ENCODE measurements at regions not wholly inside any gene's neighbourhood (a gene's known extent, or its start where the extent isn't known, plus 50 kb on each side); places are given as distances from the start of the nearest gene placed in this dataset.

DNA sequence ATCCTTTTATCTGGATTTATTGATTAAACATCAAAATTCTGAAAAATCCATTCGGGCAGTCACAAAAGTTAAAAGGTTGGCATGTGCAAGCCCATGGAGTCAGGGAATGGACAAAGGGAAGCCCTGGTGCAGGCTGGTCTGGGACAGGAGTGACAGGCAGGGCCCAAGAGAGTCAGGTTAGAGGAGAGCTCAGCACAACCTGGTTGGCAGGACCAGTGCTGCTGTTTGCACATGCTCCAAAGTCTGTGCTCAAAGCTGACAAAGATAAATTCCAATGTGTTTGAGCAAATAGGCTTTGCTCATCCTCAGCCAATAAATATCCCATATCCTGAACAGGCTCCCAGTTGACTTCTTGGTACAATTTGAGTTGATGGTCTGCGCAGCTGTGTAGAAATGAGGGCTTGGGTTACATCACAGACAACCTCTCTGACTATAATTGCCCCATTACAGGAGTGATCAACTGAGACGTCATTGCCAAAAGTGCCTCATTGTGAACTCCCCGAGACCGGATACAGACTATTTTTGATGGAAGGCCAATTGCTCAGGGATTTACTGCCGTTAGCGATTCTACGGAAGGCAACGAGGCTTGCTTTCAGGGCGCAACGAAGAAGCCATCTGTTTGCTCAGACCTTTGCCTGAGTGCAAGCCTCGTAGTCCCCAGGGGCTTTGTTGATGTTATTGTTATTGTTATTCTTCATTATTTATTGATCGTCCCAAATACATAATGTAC is 1008.1 kb upstream of the TENM3 start:
- TF ChIP-seq POLR2A (IDR thresholded peaks at IDR 0.05) = no peak
- TF ChIP-seq, protein P1, sequence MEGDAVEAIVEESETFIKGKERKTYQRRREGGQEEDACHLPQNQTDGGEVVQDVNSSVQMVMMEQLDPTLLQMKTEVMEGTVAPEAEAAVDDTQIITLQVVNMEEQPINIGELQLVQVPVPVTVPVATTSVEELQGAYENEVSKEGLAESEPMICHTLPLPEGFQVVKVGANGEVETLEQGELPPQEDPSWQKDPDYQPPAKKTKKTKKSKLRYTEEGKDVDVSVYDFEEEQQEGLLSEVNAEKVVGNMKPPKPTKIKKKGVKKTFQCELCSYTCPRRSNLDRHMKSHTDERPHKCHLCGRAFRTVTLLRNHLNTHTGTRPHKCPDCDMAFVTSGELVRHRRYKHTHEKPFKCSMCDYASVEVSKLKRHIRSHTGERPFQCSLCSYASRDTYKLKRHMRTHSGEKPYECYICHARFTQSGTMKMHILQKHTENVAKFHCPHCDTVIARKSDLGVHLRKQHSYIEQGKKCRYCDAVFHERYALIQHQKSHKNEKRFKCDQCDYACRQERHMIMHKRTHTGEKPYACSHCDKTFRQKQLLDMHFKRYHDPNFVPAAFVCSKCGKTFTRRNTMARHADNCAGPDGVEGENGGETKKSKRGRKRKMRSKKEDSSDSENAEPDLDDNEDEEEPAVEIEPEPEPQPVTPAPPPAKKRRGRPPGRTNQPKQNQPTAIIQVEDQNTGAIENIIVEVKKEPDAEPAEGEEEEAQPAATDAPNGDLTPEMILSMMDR (IDR thresholded peaks at IDR 0.05 in 4 of 5, conservative IDR thresholded peaks at IDR 0.05 in 1 of 5) = no peak
- ATAC-seq (no peak), DNase-seq (no peak)
- no peak overlapping the region for H3K27ac ChIP-seq
- no peak overlapping the region for H3K4me3 ChIP-seq
- intact Hi-C loops (cut with DNase I; ENCODE audit: low total_unique reads) = no loop called here
- no peaks in the 10 kb centered on the region for H3K27me3 ChIP-seq
- in situ Hi-C loops (cut with MboI; ENCODE audit: low sequenced_read_pairs in 4 of 4) = no loop called here
- H3K9me3 ChIP-seq = no peaks in the 10 kb centered on the region
- H3K36me3 ChIP-seq = no peaks in the 10 kb centered on the region
- H3K4me1 ChIP-seq = no peaks in the 10 kb centered on the region

DNA sequence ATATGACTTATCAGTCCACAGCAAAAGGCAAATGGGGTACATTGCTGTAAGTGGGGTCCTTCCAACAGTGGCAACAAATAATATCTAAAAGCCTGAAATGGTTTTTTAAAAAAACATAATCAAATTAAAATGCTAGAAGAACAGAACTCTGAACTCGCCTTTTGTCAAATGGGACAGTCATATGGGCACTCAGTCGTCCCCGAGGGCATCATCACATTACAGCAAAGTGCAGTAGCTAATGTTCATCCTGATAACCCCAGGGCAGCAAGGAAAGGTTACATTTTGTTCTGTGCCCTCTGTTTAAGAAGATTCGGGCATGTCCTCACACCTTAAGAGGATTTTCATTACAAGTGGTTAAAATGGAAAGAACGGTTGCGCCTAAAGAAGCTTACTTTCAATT is 997.9 kb upstream of the TENM3 start:
- intact Hi-C loops (cut with DNase I; ENCODE audit: low total_unique reads) (no loop called here), in situ Hi-C loops (cut with MboI; ENCODE audit: low sequenced_read_pairs in 4 of 4) (no loop called here)
- TF ChIP-seq, protein P1 (IDR thresholded peaks at IDR 0.05 in 4 of 5, conservative IDR thresholded peaks at IDR 0.05 in 1 of 5) = no peak
- TF ChIP-seq POLR2A (IDR thresholded peaks at IDR 0.05) = no peak
- no peaks in the 10 kb centered on the region for H3K36me3 ChIP-seq
- DNase-seq = no peak
- H3K4me3 ChIP-seq = no peak overlapping the region
- no peaks in the 10 kb centered on the region for H3K9me3 ChIP-seq
- H3K27me3 ChIP-seq = no peaks in the 10 kb centered on the region
- no peaks in the 10 kb centered on the region for H3K4me1 ChIP-seq
- no peak for ATAC-seq
- no peak overlapping the region for H3K27ac ChIP-seq

DNA sequence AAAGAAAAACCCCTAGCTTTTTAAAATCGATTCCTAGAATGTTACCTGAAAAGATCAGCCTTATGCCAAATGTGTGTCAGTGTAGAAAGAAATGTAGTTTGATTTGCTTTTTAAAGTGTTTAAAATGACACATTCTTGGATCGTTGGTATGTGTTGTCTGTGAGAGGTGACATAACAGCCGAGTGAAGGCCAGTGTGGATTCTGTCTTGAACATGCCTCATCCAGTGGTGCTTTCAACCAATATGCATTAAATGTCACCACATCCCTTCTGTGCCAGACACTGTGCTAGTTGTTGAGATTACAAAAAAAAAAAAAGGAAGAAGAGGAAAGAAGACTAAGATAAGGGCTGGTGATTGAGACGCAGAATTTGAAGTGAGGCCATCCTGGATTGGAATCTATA is 994.2 kb upstream of the TENM3 start:
- H3K9me3 ChIP-seq = no peaks in the 10 kb centered on the region
- TF ChIP-seq, protein P1 (IDR thresholded peaks at IDR 0.05 in 4 of 5, conservative IDR thresholded peaks at IDR 0.05 in 1 of 5) = no peak
- no peak for TF ChIP-seq POLR2A (IDR thresholded peaks at IDR 0.05)
- H3K27me3 ChIP-seq = no peaks in the 10 kb centered on the region
- H3K36me3 ChIP-seq = no peaks in the 10 kb centered on the region
- DNase-seq (no peak), ATAC-seq (no peak)
- no peaks in the 10 kb centered on the region for H3K4me1 ChIP-seq
- in situ Hi-C loops (cut with MboI; ENCODE audit: low sequenced_read_pairs in 4 of 4) = no loop called here
- intact Hi-C loops (cut with DNase I; ENCODE audit: low total_unique reads) = no loop called here
- no peak overlapping the region for H3K4me3 ChIP-seq
- H3K27ac ChIP-seq = no peak overlapping the region

DNA sequence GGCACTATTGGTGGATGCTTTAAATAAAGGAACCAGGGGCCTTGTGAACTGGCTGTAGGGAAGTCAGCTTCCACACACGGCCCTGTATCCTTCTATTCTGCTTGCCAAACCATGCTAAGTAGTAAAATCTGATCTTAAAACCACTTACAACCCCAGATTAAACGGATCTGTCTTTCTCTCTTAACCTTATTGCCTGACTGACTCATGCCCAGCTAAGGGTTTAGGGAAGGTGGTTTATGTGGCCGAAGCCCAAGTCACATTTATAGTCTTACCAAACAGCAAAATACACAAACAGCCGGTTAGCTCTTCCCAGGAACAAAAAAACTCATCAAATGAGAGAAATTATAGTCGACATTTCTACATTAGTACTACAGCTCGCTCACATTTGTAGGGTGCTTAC is 988.4 kb upstream of the TENM3 start:
- H3K36me3 ChIP-seq = no peaks in the 10 kb centered on the region
- no peak for DNase-seq
- TF ChIP-seq POLR2A (IDR thresholded peaks at IDR 0.05) = no peak
- TF ChIP-seq, protein P1 (IDR thresholded peaks at IDR 0.05 in 4 of 5, conservative IDR thresholded peaks at IDR 0.05 in 1 of 5) = no peak
- no peak overlapping the region for H3K27ac ChIP-seq
- intact Hi-C loops (cut with DNase I; ENCODE audit: low total_unique reads) (no loop called here), in situ Hi-C loops (cut with MboI; ENCODE audit: low sequenced_read_pairs in 4 of 4) (no loop called here)
- no peak for ATAC-seq
- no peaks in the 10 kb centered on the region for H3K9me3 ChIP-seq
- no peaks in the 10 kb centered on the region for H3K27me3 ChIP-seq
- no peak overlapping the region for H3K4me3 ChIP-seq
- no peaks in the 10 kb centered on the region for H3K4me1 ChIP-seq

DNA sequence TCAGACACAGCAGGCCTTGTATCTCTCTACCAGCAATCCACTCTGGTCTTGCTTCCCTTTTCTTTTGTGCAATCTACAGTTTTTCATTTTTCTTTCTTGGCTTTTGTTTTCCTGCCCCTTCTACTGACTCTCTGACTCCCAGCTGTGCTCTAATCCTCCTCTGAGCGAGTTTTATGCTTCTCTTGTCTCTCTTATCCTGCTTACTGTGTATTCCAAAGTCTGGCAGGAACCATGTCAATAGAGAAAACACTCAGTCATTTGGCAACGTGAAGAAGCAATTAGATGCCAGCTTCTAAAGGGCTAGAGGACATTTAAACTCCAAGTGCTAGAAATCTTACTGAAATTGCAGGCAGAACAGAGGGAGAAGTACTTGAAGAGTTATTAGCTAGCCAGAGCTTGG is 984.6 kb upstream of the TENM3 start:
- Histone ChIP-seq H3K4me1 (no peaks in the 10 kb centered on the region), H3K36me3 (no peaks in the 10 kb centered on the region), H3K4me3 (no peak overlapping the region), H3K9me3 (no peaks in the 10 kb centered on the region), H3K27ac (no peak overlapping the region), H3K27me3 (no peaks in the 10 kb centered on the region)
- TF ChIP-seq POLR2A (IDR thresholded peaks at IDR 0.05) = no peak
- TF ChIP-seq, protein P1 (IDR thresholded peaks at IDR 0.05 in 4 of 5, conservative IDR thresholded peaks at IDR 0.05 in 1 of 5) = no peak
- ATAC-seq = no peak
- intact Hi-C loops (cut with DNase I; ENCODE audit: low total_unique reads) (no loop called here), in situ Hi-C loops (cut with MboI; ENCODE audit: low sequenced_read_pairs in 4 of 4) (no loop called here)
- no peak for DNase-seq

All from gastrocnemius medialis (tissue), 4 donors.